HAP-1 (cell line): ENCODE measurements at regions not wholly inside any gene's neighbourhood (a gene's known extent, or its start where the extent isn't known, plus 50 kb on each side); places are given as distances from the start of the nearest gene placed in this dataset.

Experiments used
- DNase-seq, 2 experiments: peaks; one replicate each; pipeline ENCODE4 v3.0.0-alpha.2; 2016 to 2020; ENCODE audit warnings: low spot score in 2 of 2
- H3K27me3 ChIP-seq: fragments of 250-450 bp; sonication (Bioruptor Pico); 2 replicates; pipeline ENCODE4 v1.5.1; 2020; ENCODE audit warnings: low read depth, mild to moderate bottlenecking, moderate library complexity
- H3K36me3 ChIP-seq: fragments of 250-450 bp; sonication (Bioruptor Pico); replicated peaks from 2 replicates; pipeline ENCODE4 v1.5.1; 2020; ENCODE audit warnings: mild to moderate bottlenecking
- H3K4me1 ChIP-seq: fragments of 250-450 bp; sonication (Bioruptor Pico); 2 replicates; pipeline ENCODE4 v1.5.1; 2020; ENCODE audit warnings: mild to moderate bottlenecking
- H3K4me3 ChIP-seq: fragments of 250-450 bp; sonication (Bioruptor Pico); 2 replicates; pipeline ENCODE4 v1.5.1; 2020; ENCODE audit warnings: mild to moderate bottlenecking, moderate library complexity
- H3K9me3 ChIP-seq: fragments of 250-450 bp; sonication (Bioruptor Pico); 2 replicates; pipeline ENCODE4 v1.5.1; 2020; ENCODE audit warnings: mild to moderate bottlenecking, moderate library complexity
- in situ Hi-C: fragments of 300-500 bp; cut with MboI; formaldehyde crosslinking; loops from 3 replicates; pipeline ENCODE4 v1.14.3; 2020; ENCODE audit warnings: low sequenced_read_pairs, inconsistent platforms, mixed read lengths

GRCh38 chr16:63612462-63613227 is 1509.2 kb downstream of the CDH11 start:
- Histone ChIP-seq H3K9me3 (no peaks in the 10 kb centered on the region; the same call in 1 of the 2 replicates), H3K27me3 (no peaks in the 10 kb centered on the region), H3K4me1 (no peaks in the 10 kb centered on the region), H3K36me3 (no peaks in the 10 kb centered on the region), H3K4me3 (no peak overlapping the region)
- no peak for DNase-seq
- in situ Hi-C loops, result no loop called here

GRCh38 chr16:63606778-63607177 is 1515.1 kb downstream of the CDH11 start:
- H3K27me3 ChIP-seq, result no peaks in the 10 kb centered on the region
- H3K36me3 ChIP-seq, result no peaks in the 10 kb centered on the region
- no peaks in the 10 kb centered on the region for H3K4me1 ChIP-seq
- H3K9me3 ChIP-seq, result no peaks in the 10 kb centered on the region; the same call in 1 of the 2 replicates
- no peak overlapping the region for H3K4me3 ChIP-seq
- in situ Hi-C loops, result no loop called here
- DNase-seq, result no peak

- Histone ChIP-seq H3K27me3 (no peaks in the 10 kb centered on the region), H3K9me3 (no peaks in the 10 kb centered on the region), H3K36me3 (no peaks in the 10 kb centered on the region), H3K4me3 (no peak overlapping the region), H3K4me1 (no peaks in the 10 kb centered on the region)
- no peak for DNase-seq
- in situ Hi-C loops, result no loop called here
These were observed 1519.5 kb downstream of the CDH11 start for GRCh38 chr16:63602206-63602927.

- DNase-seq, result no peak
- Histone ChIP-seq H3K27me3 (no peaks in the 10 kb centered on the region), H3K9me3 (no peaks in the 10 kb centered on the region), H3K4me1 (no peaks in the 10 kb centered on the region), H3K4me3 (no peak overlapping the region), H3K36me3 (no peaks in the 10 kb centered on the region)
- in situ Hi-C loops, result no loop called here
These were observed 1525.1 kb downstream of the CDH11 start for GRCh38 chr16:63596716-63597115.

GRCh38 chr16:63592852-63593251 is 1529.0 kb downstream of the CDH11 start:
- H3K9me3 ChIP-seq, result no peaks in the 10 kb centered on the region
- H3K4me1 ChIP-seq, result no peaks in the 10 kb centered on the region
- in situ Hi-C loops, result no loop called here
- no peak for DNase-seq
- H3K36me3 ChIP-seq, result no peaks in the 10 kb centered on the region
- H3K4me3 ChIP-seq, result no peak overlapping the region
- H3K27me3 ChIP-seq, result no peaks in the 10 kb centered on the region

- no peak for DNase-seq
- no peaks in the 10 kb centered on the region; the same call in 1 of the 2 replicates for H3K27me3 ChIP-seq
- in situ Hi-C loops, result no loop called here
These were observed 1540.3 kb downstream of the CDH11 start for GRCh38 chr16:63581570-63581969.

GRCh38 chr16:63578791-63579190 is 1542.6 kb upstream of the CDH8 start:
- no peak for DNase-seq
- Histone ChIP-seq H3K4me1 (peaks cover 7% of the 10 kb centered on the region), H3K36me3 (no peaks in the 10 kb centered on the region), H3K9me3 (no peaks in the 10 kb centered on the region), H3K27me3 (no peaks in the 10 kb centered on the region; the same call in 1 of the 2 replicates), H3K4me3 (no peak overlapping the region)
- in situ Hi-C loops, result no loop called here

More at GRCh38 chr16:63581570-63581969, 1540.3 kb downstream of the CDH11 start:
- Histone ChIP-seq H3K4me3 (no peak overlapping the region), H3K9me3 (no peaks in the 10 kb centered on the region), H3K4me1 (no peaks in the 10 kb centered on the region), H3K36me3 (no peaks in the 10 kb centered on the region)

GRCh38 chr16:63577891-63578290 is 1541.7 kb upstream of the CDH8 start:
- Histone ChIP-seq H3K4me1 (peaks cover 7% of the 10 kb centered on the region), H3K4me3 (no peak overlapping the region), H3K9me3 (no peaks in the 10 kb centered on the region), H3K27me3 (no peaks in the 10 kb centered on the region; the same call in 1 of the 2 replicates), H3K36me3 (no peaks in the 10 kb centered on the region)
- DNase-seq, result no peak
- in situ Hi-C loops, result no loop called here

- peaks cover 7% of the 10 kb centered on the region for H3K4me1 ChIP-seq
- in situ Hi-C loops, result no loop called here
- peak in 1 of 2 experiments; percentile 66 for DNase-seq
- no peaks in the 10 kb centered on the region for H3K36me3 ChIP-seq
- H3K4me3 ChIP-seq, result no peak overlapping the region
- H3K27me3 ChIP-seq, result no peaks in the 10 kb centered on the region; the same call in 1 of the 2 replicates
- no peaks in the 10 kb centered on the region for H3K9me3 ChIP-seq
These were observed 1538.8 kb upstream of the CDH8 start for GRCh38 chr16:63575041-63575440.

- in situ Hi-C loops, result no loop called here
These were observed 1531.9 kb upstream of the CDH8 start for GRCh38 chr16:63568164-63568563.

GRCh38 chr16:63563819-63564505 is 1527.7 kb upstream of the CDH8 start:
- Histone ChIP-seq H3K36me3 (no peaks in the 10 kb centered on the region), H3K9me3 (no peaks in the 10 kb centered on the region), H3K4me1 (no peaks in the 10 kb centered on the region), H3K27me3 (no peaks in the 10 kb centered on the region), H3K4me3 (no peak overlapping the region)
- in situ Hi-C loops, result no loop called here
- no peak for DNase-seq

More at GRCh38 chr16:63568164-63568563, 1531.9 kb upstream of the CDH8 start:
- Histone ChIP-seq H3K4me3 (no peak overlapping the region), H3K27me3 (no peaks in the 10 kb centered on the region), H3K36me3 (no peaks in the 10 kb centered on the region), H3K4me1 (no peaks in the 10 kb centered on the region), H3K9me3 (no peaks in the 10 kb centered on the region)
- DNase-seq, result no peak

GRCh38 chr16:63553980-63554379 is 1517.7 kb upstream of the CDH8 start:
- H3K9me3 ChIP-seq, result no peaks in the 10 kb centered on the region
- no peaks in the 10 kb centered on the region for H3K4me1 ChIP-seq
- H3K27me3 ChIP-seq, result no peaks in the 10 kb centered on the region
- no peaks in the 10 kb centered on the region for H3K36me3 ChIP-seq
- H3K4me3 ChIP-seq, result no peak overlapping the region
- DNase-seq, result no peak
- in situ Hi-C loops, result no loop called here

GRCh38 chr16:63539276-63539675 is 1503.0 kb upstream of the CDH8 start:
- no peak for DNase-seq
- Histone ChIP-seq H3K36me3 (no peaks in the 10 kb centered on the region), H3K9me3 (no peaks in the 10 kb centered on the region), H3K27me3 (no peaks in the 10 kb centered on the region), H3K4me3 (no peak overlapping the region), H3K4me1 (no peaks in the 10 kb centered on the region)
- in situ Hi-C loops, result no loop called here

- no peaks in the 10 kb centered on the region for H3K27me3 ChIP-seq
- no peak for DNase-seq
- in situ Hi-C loops, result no loop called here
- H3K4me1 ChIP-seq, result no peaks in the 10 kb centered on the region
- no peak overlapping the region for H3K4me3 ChIP-seq
- no peaks in the 10 kb centered on the region for H3K36me3 ChIP-seq
- no peaks in the 10 kb centered on the region for H3K9me3 ChIP-seq
These were observed 1494.7 kb upstream of the CDH8 start for GRCh38 chr16:63530974-63531373.
